ENCODE measurements at regions not wholly inside any gene's neighbourhood (a gene's known extent, or its start where the extent isn't known, plus 50 kb on each side); places are given as distances from the start of the nearest gene placed in this dataset.

- Histone ChIP-seq H3K36me3 (no peaks in the 10 kb centered on the region), H3K4me1 (no peaks in the 10 kb centered on the region), H3K9me3 (no peaks in the 10 kb centered on the region), H3K4me3 (no peak overlapping the region), H3K27ac (no peak overlapping the region), H3K27me3 (peaks cover 0 to 29% (median 0%) of the 10 kb centered on the region in 3 donors)
- 63 to 79% (median 74%) methylated on average over 9 of the region's 9 CpGs for WGBS, 5 donors
- no peak for DNase-seq
- intact Hi-C loops (cut with DNase I; ENCODE audit: low total_unique reads) = no loop called here
- TF ChIP-seq POLR2AphosphoS5 (IDR thresholded peaks at IDR 0.05) = no peak
Measured at GRCh38 chr2:121061633-121062032, 223.4 kb downstream of the TFCP2L1 start.

GRCh38 chr2:121063471-121063870, 221.5 kb downstream of the TFCP2L1 start:
- H3K9me3 ChIP-seq = no peaks in the 10 kb centered on the region
- no peak for DNase-seq
- no peak overlapping the region for H3K27ac ChIP-seq
- 79 to 98% (median 94%) methylated on average over 3 of the region's 3 CpGs for WGBS, 5 donors
- no peak overlapping the region for H3K4me3 ChIP-seq
- H3K36me3 ChIP-seq = no peaks in the 10 kb centered on the region
- H3K4me1 ChIP-seq = no peaks in the 10 kb centered on the region
- intact Hi-C loops (cut with DNase I; ENCODE audit: low total_unique reads) = no loop called here
- H3K27me3 ChIP-seq = peaks cover 0 to 26% (median 0%) of the 10 kb centered on the region in 3 donors
- TF ChIP-seq POLR2AphosphoS5 (IDR thresholded peaks at IDR 0.05) (no peak), EP300 (IDR thresholded peaks at IDR 0.05) (no peak), POLR2A (IDR thresholded peaks at IDR 0.05) (no peak)
- TF ChIP-seq, protein P1, sequence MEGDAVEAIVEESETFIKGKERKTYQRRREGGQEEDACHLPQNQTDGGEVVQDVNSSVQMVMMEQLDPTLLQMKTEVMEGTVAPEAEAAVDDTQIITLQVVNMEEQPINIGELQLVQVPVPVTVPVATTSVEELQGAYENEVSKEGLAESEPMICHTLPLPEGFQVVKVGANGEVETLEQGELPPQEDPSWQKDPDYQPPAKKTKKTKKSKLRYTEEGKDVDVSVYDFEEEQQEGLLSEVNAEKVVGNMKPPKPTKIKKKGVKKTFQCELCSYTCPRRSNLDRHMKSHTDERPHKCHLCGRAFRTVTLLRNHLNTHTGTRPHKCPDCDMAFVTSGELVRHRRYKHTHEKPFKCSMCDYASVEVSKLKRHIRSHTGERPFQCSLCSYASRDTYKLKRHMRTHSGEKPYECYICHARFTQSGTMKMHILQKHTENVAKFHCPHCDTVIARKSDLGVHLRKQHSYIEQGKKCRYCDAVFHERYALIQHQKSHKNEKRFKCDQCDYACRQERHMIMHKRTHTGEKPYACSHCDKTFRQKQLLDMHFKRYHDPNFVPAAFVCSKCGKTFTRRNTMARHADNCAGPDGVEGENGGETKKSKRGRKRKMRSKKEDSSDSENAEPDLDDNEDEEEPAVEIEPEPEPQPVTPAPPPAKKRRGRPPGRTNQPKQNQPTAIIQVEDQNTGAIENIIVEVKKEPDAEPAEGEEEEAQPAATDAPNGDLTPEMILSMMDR (IDR thresholded peaks at IDR 0.05) = no peak

DNA sequence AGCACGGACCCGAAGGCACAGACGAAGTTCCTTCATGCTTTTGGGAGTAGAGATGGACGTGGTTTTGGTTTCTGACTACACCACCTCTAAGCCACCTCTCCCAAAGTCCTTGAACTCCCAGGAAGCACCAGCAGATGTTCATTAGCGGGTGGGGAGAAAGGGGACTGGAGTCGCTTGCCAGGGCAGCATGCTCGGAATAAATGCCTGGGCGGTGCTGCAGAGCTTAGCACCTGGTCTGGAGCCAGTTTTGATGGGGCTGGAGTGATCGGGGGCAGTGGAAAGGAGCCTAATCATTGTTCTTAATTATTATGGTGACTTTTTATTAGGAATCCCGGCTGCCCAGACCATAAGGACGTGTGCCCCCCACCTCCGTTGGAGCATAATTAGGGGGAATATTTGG, 220.8 kb downstream of the TFCP2L1 start:
- no peak overlapping the region for H3K4me3 ChIP-seq
- H3K4me1 ChIP-seq = no peaks in the 10 kb centered on the region
- H3K27me3 ChIP-seq = peaks cover 0 to 28% (median 0%) of the 10 kb centered on the region in 3 donors
- H3K27ac ChIP-seq = no peak overlapping the region
- 82 to 87% (median 85%) methylated on average over 12 of the region's 12 CpGs for WGBS, 5 donors
- TF ChIP-seq POLR2A (IDR thresholded peaks at IDR 0.05) (no peak), EP300 (IDR thresholded peaks at IDR 0.05) (no peak), POLR2AphosphoS5 (IDR thresholded peaks at IDR 0.05) (no peak)
- TF ChIP-seq, protein P1 (IDR thresholded peaks at IDR 0.05) = no peak
- H3K9me3 ChIP-seq = no peaks in the 10 kb centered on the region
- H3K36me3 ChIP-seq = no peaks in the 10 kb centered on the region
- intact Hi-C loops (cut with DNase I; ENCODE audit: low total_unique reads) = no loop called here
- no peak for DNase-seq

- no peak for DNase-seq
- intact Hi-C loops (cut with DNase I; ENCODE audit: low total_unique reads) = loop anchor here (5.0 kb wide), 1 partner anchor 368 kb away; no protein-coding TSS in a partner anchor
- Histone ChIP-seq H3K27ac (no peak overlapping the region), H3K9me3 (no peaks in the 10 kb centered on the region), H3K4me3 (no peak overlapping the region), H3K27me3 (peaks cover 0 to 28% (median 0%) of the 10 kb centered on the region in 3 donors), H3K36me3 (no peaks in the 10 kb centered on the region), H3K4me1 (no peaks in the 10 kb centered on the region)
- TF ChIP-seq POLR2AphosphoS5 (IDR thresholded peaks at IDR 0.05) (no peak), EP300 (IDR thresholded peaks at IDR 0.05) (no peak), POLR2A (IDR thresholded peaks at IDR 0.05) (no peak)
- TF ChIP-seq, protein P1 (IDR thresholded peaks at IDR 0.05) = no peak
- 77 to 87% (median 85%) methylated on average over 5 of the region's 5 CpGs for WGBS, 5 donors
Measured at GRCh38 chr2:121065239-121065638, 219.8 kb downstream of the TFCP2L1 start.

- Histone ChIP-seq H3K9me3 (no peaks in the 10 kb centered on the region), H3K4me3 (no peak overlapping the region), H3K4me1 (peaks cover 0 to 7% (median 3%) of the 10 kb centered on the region in 4 donors), H3K27ac (no peak overlapping the region), H3K36me3 (no peaks in the 10 kb centered on the region), H3K27me3 (peaks cover 0 to 35% (median 0%) of the 10 kb centered on the region in 3 donors)
- intact Hi-C loops (cut with DNase I; ENCODE audit: low total_unique reads) = loop anchor here (5.0 kb wide), 1 partner anchor 369 kb away; no protein-coding TSS in a partner anchor
- DNase-seq = no peak
- TF ChIP-seq POLR2A (IDR thresholded peaks at IDR 0.05) = no peak
- TF ChIP-seq POLR2AphosphoS5 (IDR thresholded peaks at IDR 0.05) = no peak
- TF ChIP-seq, protein P1 (IDR thresholded peaks at IDR 0.05) = no peak
- TF ChIP-seq EP300 (IDR thresholded peaks at IDR 0.05) = no peak
- WGBS, 5 donors = 80 to 95% (median 89%) methylated on average over 6 of the region's 6 CpGs
Measured at GRCh38 chr2:121066526-121066925, 218.5 kb downstream of the TFCP2L1 start.

All from stomach (tissue), 8 donors.